GM23338 (cell line): ENCODE measurements at regions not wholly inside any gene's neighbourhood (a gene's known extent, or its start where the extent isn't known, plus 50 kb on each side); places are given as distances from the start of the nearest gene placed in this dataset.

Experiments used
- EZH2 ChIP-seq: fragments of 200-600 bp; sonication (generic); IDR thresholded peaks from one replicate; pipeline ENCODE4 v1.8.0; 2017; ENCODE audit warnings: antibody characterized with exemption, mild to moderate bottlenecking, low read depth; ENCODE audit not compliant: unreplicated experiment
- EZH2phosphoT487 ChIP-seq: fragments of 200-600 bp; sonication (generic); IDR thresholded peaks from one replicate; pipeline ENCODE4 v1.8.1; 2018; ENCODE audit warnings: antibody characterized with exemption; ENCODE audit not compliant: unreplicated experiment
- POLR2AphosphoS5 ChIP-seq: IDR thresholded peaks from 2 replicates; pipeline ENCODE4 v1.6.1; 2016; ENCODE audit warnings: antibody characterized with exemption, low read depth
- TF ChIP-seq, protein P1 (sequence below), 2 experiments: fragments of 200-600 bp in 1 of 2; sonication (generic) in 1 of 2; conservative IDR thresholded peaks; 2 replicates each; pipeline versions ENCODE4 v1.5.1 to v1.6.1; 2016 to 2017; ENCODE audit warnings: antibody characterized with exemption in 2 of 2, low read depth in 2 of 2, mild to moderate bottlenecking in 2 of 2, moderate library complexity in 1 of 2

DNA sequence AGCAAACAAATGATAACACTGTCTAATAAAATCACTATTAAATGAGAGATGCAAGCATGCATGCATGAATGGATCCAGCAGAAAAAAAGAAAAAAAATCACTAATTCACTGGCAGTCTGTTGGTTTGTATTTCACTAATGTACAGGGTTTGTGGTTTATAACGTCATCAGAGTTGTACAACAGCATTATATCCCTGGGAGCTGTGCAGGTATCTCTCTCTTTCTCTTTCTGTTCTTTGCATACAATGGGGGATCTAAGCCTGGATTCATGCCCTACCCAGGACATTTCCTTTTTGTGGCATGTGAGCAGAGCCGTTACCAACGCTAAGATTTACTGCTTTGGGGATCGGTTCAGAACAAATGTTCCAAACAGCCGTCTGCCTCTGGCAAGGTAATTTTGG, 229.5 kb downstream of the SOX2 start:
- no peak for TF ChIP-seq POLR2AphosphoS5
- no peak for TF ChIP-seq EZH2
- TF ChIP-seq, protein P1, sequence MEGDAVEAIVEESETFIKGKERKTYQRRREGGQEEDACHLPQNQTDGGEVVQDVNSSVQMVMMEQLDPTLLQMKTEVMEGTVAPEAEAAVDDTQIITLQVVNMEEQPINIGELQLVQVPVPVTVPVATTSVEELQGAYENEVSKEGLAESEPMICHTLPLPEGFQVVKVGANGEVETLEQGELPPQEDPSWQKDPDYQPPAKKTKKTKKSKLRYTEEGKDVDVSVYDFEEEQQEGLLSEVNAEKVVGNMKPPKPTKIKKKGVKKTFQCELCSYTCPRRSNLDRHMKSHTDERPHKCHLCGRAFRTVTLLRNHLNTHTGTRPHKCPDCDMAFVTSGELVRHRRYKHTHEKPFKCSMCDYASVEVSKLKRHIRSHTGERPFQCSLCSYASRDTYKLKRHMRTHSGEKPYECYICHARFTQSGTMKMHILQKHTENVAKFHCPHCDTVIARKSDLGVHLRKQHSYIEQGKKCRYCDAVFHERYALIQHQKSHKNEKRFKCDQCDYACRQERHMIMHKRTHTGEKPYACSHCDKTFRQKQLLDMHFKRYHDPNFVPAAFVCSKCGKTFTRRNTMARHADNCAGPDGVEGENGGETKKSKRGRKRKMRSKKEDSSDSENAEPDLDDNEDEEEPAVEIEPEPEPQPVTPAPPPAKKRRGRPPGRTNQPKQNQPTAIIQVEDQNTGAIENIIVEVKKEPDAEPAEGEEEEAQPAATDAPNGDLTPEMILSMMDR (conservative IDR thresholded peaks at IDR 0.05; ENCODE audit: low read depth in 2 of 2) = no peak
- TF ChIP-seq EZH2phosphoT487 = no peak
